ENCODE measurements at regions not wholly inside any gene's neighbourhood (a gene's known extent, or its start where the extent isn't known, plus 50 kb on each side); places are given as distances from the start of the nearest gene placed in this dataset.

DNA sequence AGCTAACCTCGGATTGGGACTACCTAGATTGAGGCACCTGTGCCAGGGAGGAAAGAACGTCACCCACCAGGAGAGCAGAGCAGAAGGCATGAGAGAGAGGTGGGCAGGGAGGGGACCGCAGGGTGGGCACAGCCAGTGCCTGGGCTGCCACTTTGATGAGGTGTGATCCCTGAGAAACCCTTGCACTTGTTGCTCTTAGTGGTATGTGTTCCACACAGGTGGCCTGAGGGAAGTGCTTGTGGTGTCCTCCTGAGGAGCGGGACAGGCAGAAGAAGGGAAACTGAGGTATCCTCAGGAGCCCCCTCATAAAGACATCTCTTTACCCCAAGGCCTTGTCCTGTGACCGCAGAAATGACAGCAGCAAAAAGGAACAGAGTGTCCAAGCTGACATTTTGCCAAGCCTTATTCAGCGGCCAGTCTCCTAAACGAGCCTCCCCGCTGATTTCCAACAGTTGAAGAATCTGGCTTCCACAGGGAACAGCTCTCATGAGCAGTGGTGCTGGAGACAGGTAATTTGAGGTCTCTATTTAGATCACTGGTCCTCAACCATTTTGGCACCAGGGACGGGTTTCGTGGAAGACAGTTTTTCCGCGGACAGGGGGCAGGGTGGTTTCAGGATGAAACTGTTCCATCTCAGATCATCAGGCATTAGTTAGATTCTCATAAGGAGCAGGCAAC, 82.4 kb downstream of the FOXD1 start:
- intact Hi-C loops (cut with micrococcal nuclease; ENCODE audit: unreplicated experiment) (no loop called here), in situ Hi-C loops (cut with MboI) (no loop called here)
- FAIRE-seq (no peak), DNase-seq (ENCODE audit: low read depth, low spot score) (no peak), ATAC-seq (no peak)
- ChIA-PET RAD21 (ENCODE audit: unreplicated experiment) (no interaction called here), POLR2A (no interaction called here), CTCF (no interaction called here), SMC1A (ENCODE audit: uncharacterized antibody, unreplicated experiment) (no interaction called here)
- H3K36me3 ChIP-seq (ENCODE audit: control insufficient read depth in 2 of 2, insufficient read depth in 2 of 2, low read length in 1 of 2) = no peaks in the 10 kb centered on the region
- no peaks in the 10 kb centered on the region for H4K20me1 ChIP-seq (ENCODE audit: control insufficient read depth, insufficient read depth)
- peaks cover 3% of the 10 kb centered on the region in 2 experiments; a peak in 2 of 4 replicates for H3K27me3 ChIP-seq (replicated peaks in 1 of 2; ENCODE audit: control insufficient read depth in 2 of 2, insufficient read depth in 2 of 2, low read length in 1 of 2)
- H3K9me3 ChIP-seq (replicated peaks; ENCODE audit: control insufficient read depth, insufficient read depth, low read length) = no peaks in the 10 kb centered on the region; the same call in 2 of the 3 replicates
- no peak overlapping the region for H3K9ac ChIP-seq (ENCODE audit: control insufficient read depth, insufficient read depth, low read length)
- H3K4me1 ChIP-seq (ENCODE audit: control insufficient read depth, insufficient read depth, low read length) = no peaks in the 10 kb centered on the region
- BruUV-seq (replicated peaks) = no TSS peak
- 60% methylated on average over 12 of the region's 12 CpGs for WGBS (ENCODE audit: insufficient coverage, insufficient replicate concordance, low lambda C conversion rate, missing lambda C conversion rate)
- no peak overlapping the region for H3K27ac ChIP-seq (ENCODE audit: control insufficient read depth, insufficient read depth)
- TF ChIP-seq ZNF24 (IDR thresholded peaks at IDR 0.05) (no peak), FOS (IDR thresholded peaks at IDR 0.05; ENCODE audit: borderline replicate concordance, extremely low read depth, insufficient read length) (no peak), SMAD5 (IDR thresholded peaks at IDR 0.05; ENCODE audit: low read depth) (no peak), RELA (IDR thresholded peaks at IDR 0.05; ENCODE audit: borderline replicate concordance, partially characterized antibody) (no peak), ZBED1 (IDR thresholded peaks at IDR 0.05; ENCODE audit: borderline replicate concordance) (no peak), RB1 (IDR thresholded peaks at IDR 0.05; ENCODE audit: borderline replicate concordance) (no peak)
- TF ChIP-seq, protein P1, sequence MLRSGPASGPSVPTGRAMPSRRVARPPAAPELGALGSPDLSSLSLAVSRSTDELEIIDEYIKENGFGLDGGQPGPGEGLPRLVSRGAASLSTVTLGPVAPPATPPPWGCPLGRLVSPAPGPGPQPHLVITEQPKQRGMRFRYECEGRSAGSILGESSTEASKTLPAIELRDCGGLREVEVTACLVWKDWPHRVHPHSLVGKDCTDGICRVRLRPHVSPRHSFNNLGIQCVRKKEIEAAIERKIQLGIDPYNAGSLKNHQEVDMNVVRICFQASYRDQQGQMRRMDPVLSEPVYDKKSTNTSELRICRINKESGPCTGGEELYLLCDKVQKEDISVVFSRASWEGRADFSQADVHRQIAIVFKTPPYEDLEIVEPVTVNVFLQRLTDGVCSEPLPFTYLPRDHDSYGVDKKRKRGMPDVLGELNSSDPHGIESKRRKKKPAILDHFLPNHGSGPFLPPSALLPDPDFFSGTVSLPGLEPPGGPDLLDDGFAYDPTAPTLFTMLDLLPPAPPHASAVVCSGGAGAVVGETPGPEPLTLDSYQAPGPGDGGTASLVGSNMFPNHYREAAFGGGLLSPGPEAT (IDR thresholded peaks at IDR 0.05; ENCODE audit: low read depth) = no peak
- TF ChIP-seq, protein P2, sequence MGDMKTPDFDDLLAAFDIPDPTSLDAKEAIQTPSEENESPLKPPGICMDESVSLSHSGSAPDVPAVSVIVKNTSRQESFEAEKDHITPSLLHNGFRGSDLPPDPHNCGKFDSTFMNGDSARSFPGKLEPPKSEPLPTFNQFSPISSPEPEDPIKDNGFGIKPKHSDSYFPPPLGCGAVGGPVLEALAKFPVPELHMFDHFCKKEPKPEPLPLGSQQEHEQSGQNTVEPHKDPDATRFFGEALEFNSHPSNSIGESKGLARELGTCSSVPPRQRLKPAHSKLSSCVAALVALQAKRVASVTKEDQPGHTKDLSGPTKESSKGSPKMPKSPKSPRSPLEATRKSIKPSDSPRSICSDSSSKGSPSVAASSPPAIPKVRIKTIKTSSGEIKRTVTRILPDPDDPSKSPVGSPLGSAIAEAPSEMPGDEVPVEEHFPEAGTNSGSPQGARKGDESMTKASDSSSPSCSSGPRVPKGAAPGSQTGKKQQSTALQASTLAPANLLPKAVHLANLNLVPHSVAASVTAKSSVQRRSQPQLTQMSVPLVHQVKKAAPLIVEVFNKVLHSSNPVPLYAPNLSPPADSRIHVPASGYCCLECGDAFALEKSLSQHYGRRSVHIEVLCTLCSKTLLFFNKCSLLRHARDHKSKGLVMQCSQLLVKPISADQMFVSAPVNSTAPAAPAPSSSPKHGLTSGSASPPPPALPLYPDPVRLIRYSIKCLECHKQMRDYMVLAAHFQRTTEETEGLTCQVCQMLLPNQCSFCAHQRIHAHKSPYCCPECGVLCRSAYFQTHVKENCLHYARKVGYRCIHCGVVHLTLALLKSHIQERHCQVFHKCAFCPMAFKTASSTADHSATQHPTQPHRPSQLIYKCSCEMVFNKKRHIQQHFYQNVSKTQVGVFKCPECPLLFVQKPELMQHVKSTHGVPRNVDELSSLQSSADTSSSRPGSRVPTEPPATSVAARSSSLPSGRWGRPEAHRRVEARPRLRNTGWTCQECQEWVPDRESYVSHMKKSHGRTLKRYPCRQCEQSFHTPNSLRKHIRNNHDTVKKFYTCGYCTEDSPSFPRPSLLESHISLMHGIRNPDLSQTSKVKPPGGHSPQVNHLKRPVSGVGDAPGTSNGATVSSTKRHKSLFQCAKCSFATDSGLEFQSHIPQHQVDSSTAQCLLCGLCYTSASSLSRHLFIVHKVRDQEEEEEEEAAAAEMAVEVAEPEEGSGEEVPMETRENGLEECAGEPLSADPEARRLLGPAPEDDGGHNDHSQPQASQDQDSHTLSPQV (IDR thresholded peaks at IDR 0.05) = no peak
- no peaks in the 10 kb centered on the region for H3K79me2 ChIP-seq (ENCODE audit: control insufficient read depth, insufficient read depth, low read length)
- no peak overlapping the region for H2AFZ ChIP-seq (ENCODE audit: control insufficient read depth, low read depth, low read length)
- H3K4me3 ChIP-seq = no peak overlapping the region
- H3K4me2 ChIP-seq (ENCODE audit: control insufficient read depth, insufficient read depth) = no peak overlapping the region
